ENCODE measurements at regions not wholly inside any gene's neighbourhood (a gene's known extent, or its start where the extent isn't known, plus 50 kb on each side); places are given as distances from the start of the nearest gene placed in this dataset.

GRCh38 chr3:174413062-174413912, 445.8 kb upstream of the NAALADL2 start:
- no peak for TF ChIP-seq RAD21 (IDR thresholded peaks at IDR 0.05; ENCODE audit: low read depth)
- TF ChIP-seq USF1 (IDR thresholded peaks at IDR 0.05) = no peak
- no peak for TF ChIP-seq NFIC (IDR thresholded peaks at IDR 0.05)
- no peak for TF ChIP-seq CREB1 (IDR thresholded peaks at IDR 0.05; ENCODE audit: low read depth)
- TF ChIP-seq EP300 (IDR thresholded peaks at IDR 0.05; ENCODE audit: borderline replicate concordance) = no peak
- no peak for TF ChIP-seq REST (IDR thresholded peaks at IDR 0.05; ENCODE audit: low read depth)
- no peak for TF ChIP-seq TAF1 (IDR thresholded peaks at IDR 0.05; ENCODE audit: low read depth)
- TF ChIP-seq ZBTB7A (IDR thresholded peaks at IDR 0.05; ENCODE audit: low read depth) = no peak
- TF ChIP-seq CEBPB (IDR thresholded peaks at IDR 0.05) = no peak
- TF ChIP-seq TEAD4 (IDR thresholded peaks at IDR 0.05) = no peak
- no peak for TF ChIP-seq EGR1 (IDR thresholded peaks at IDR 0.05)
- TF ChIP-seq TCF12 (IDR thresholded peaks at IDR 0.05; ENCODE audit: low read depth) = no peak
- TF ChIP-seq FOXM1 (IDR thresholded peaks at IDR 0.05; ENCODE audit: borderline replicate concordance, low read depth) = no peak
- no peak for TF ChIP-seq YY1 (IDR thresholded peaks at IDR 0.05; ENCODE audit: low read depth)
- no peak for TF ChIP-seq MAX (IDR thresholded peaks at IDR 0.05)

- TF ChIP-seq CEBPB (IDR thresholded peaks at IDR 0.05) (no peak), CREB1 (IDR thresholded peaks at IDR 0.05; ENCODE audit: low read depth) (no peak), USF1 (IDR thresholded peaks at IDR 0.05) (no peak)
Measured at GRCh38 chr3:174414902-174415301, 444.2 kb upstream of the NAALADL2 start.

GRCh38 chr3:174417573-174417972, 441.6 kb upstream of the NAALADL2 start:
- TF ChIP-seq EGR1 (IDR thresholded peaks at IDR 0.05) (no peak), EP300 (IDR thresholded peaks at IDR 0.05; ENCODE audit: borderline replicate concordance) (no peak), USF1 (IDR thresholded peaks at IDR 0.05) (no peak), MAX (IDR thresholded peaks at IDR 0.05) (no peak), REST (IDR thresholded peaks at IDR 0.05; ENCODE audit: low read depth) (no peak), YY1 (IDR thresholded peaks at IDR 0.05; ENCODE audit: low read depth) (no peak), FOXM1 (IDR thresholded peaks at IDR 0.05; ENCODE audit: borderline replicate concordance, low read depth) (no peak), TAF1 (IDR thresholded peaks at IDR 0.05; ENCODE audit: low read depth) (no peak)

GRCh38 chr3:174419216-174419615, 439.9 kb upstream of the NAALADL2 start:
- TF ChIP-seq NFIC (IDR thresholded peaks at IDR 0.05) = no peak

GRCh38 chr3:174423936-174424335, 435.2 kb upstream of the NAALADL2 start:
- no peak for TF ChIP-seq TEAD4 (IDR thresholded peaks at IDR 0.05)
- TF ChIP-seq REST (IDR thresholded peaks at IDR 0.05; ENCODE audit: low read depth) = no peak
- TF ChIP-seq CEBPB (IDR thresholded peaks at IDR 0.05) = no peak
- no peak for TF ChIP-seq TAF1 (IDR thresholded peaks at IDR 0.05; ENCODE audit: low read depth)
- no peak for TF ChIP-seq YY1 (IDR thresholded peaks at IDR 0.05; ENCODE audit: low read depth)
- TF ChIP-seq CREB1 (IDR thresholded peaks at IDR 0.05; ENCODE audit: low read depth) = no peak
- no peak for TF ChIP-seq TCF12 (IDR thresholded peaks at IDR 0.05; ENCODE audit: low read depth)
- TF ChIP-seq NFIC (IDR thresholded peaks at IDR 0.05) = no peak
- no peak for TF ChIP-seq EGR1 (IDR thresholded peaks at IDR 0.05)
- TF ChIP-seq USF1 (IDR thresholded peaks at IDR 0.05) = no peak
- no peak for TF ChIP-seq FOXM1 (IDR thresholded peaks at IDR 0.05; ENCODE audit: borderline replicate concordance, low read depth)
- no peak for TF ChIP-seq EP300 (IDR thresholded peaks at IDR 0.05; ENCODE audit: borderline replicate concordance)
- no peak for TF ChIP-seq RAD21 (IDR thresholded peaks at IDR 0.05; ENCODE audit: low read depth)
- TF ChIP-seq MAX (IDR thresholded peaks at IDR 0.05) = no peak
- TF ChIP-seq ZBTB7A (IDR thresholded peaks at IDR 0.05; ENCODE audit: low read depth) = no peak
